Stomach (tissue), 4 donors: ENCODE measurements at regions not wholly inside any gene's neighbourhood (a gene's known extent, or its start where the extent isn't known, plus 50 kb on each side); places are given as distances from the start of the nearest gene placed in this dataset.

Experiments
- CTCF ChIP-seq, 7 experiments: fragments of 450-650 bp in 4 of 7; fragments of 200-600 bp in 3 of 7; sonication (generic) in 3 of 7; IDR thresholded peaks; one replicate each; pipeline ENCODE4 v1.5.1; 2016 to 2019; ENCODE audit warnings: antibody characterized with exemption in 7 of 7, control low read depth in 2 of 7, mild to moderate bottlenecking in 1 of 7
- EP300 ChIP-seq: sonication (generic); formaldehyde crosslinking; IDR thresholded peaks from one replicate; pipeline ENCODE4 v1.6.1; 2017; ENCODE audit warnings: antibody characterized with exemption
- POLR2A ChIP-seq, 4 donors: fragments of 450-650 bp; IDR thresholded peaks; one replicate each; pipeline ENCODE4 v1.6.1; 2016; ENCODE audit warnings: antibody characterized with exemption in 4 of 4, control low read depth in 2 of 4, mild to moderate bottlenecking in 1 of 4, moderate library complexity in 1 of 4
- POLR2AphosphoS5 ChIP-seq, 3 donors: sonication (generic); formaldehyde crosslinking; IDR thresholded peaks; one replicate each; pipeline ENCODE4 v1.6.1; 2016; ENCODE audit warnings: antibody characterized with exemption in 3 of 3

- TF ChIP-seq EP300 (no peak), CTCF (IDR thresholded peaks at IDR 0.05) (no peak), POLR2A (IDR thresholded peaks at IDR 0.05) (no peak), POLR2AphosphoS5 (IDR thresholded peaks at IDR 0.05) (no peak)
Observed at GRCh38 chr16:54870151-54870550, 60.5 kb upstream of the IRX5 start.
